Testis (tissue), 2 donors: ENCODE measurements at regions not wholly inside any gene's neighbourhood (a gene's known extent, or its start where the extent isn't known, plus 50 kb on each side); places are given as distances from the start of the nearest gene placed in this dataset.

Experiments used
- POLR2A ChIP-seq: fragments of 450-650 bp; IDR thresholded peaks from one replicate; pipeline ENCODE4 v1.6.1; 2017; ENCODE audit warnings: antibody characterized with exemption, mild to moderate bottlenecking, moderate library complexity
- TF ChIP-seq, protein P1 (sequence below), 3 experiments: fragments of 450-650 bp in 2 of 3; fragments of 200-600 bp in 1 of 3; sonication (generic) in 1 of 3; IDR thresholded peaks; one replicate each; pipeline ENCODE4 v1.5.1; 2016 to 2019; ENCODE audit warnings: antibody characterized with exemption in 3 of 3, mild to moderate bottlenecking in 2 of 3, moderate library complexity in 1 of 3

DNA sequence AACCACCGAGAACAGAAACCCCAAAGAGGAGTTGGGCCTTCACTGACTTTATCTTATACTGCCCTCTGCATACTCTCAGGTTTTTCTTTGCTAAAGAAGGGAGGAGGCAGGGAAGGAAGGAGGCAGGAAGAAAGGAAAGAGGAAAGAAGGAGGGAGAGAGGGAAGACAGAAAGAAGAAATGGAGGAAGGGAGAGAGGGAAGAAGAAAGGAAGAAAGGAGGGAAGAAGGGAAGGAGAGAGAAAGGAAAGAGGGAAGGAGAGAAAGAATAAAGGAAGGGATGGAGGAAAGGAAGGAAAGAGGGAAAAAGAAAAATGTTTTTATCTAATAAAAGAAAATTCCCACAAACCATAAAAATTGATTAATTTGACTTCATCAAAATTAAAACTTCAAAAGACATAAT is 294.6 kb downstream of the PTTG2 start:
- no peak for TF ChIP-seq POLR2A
- TF ChIP-seq, protein P1, sequence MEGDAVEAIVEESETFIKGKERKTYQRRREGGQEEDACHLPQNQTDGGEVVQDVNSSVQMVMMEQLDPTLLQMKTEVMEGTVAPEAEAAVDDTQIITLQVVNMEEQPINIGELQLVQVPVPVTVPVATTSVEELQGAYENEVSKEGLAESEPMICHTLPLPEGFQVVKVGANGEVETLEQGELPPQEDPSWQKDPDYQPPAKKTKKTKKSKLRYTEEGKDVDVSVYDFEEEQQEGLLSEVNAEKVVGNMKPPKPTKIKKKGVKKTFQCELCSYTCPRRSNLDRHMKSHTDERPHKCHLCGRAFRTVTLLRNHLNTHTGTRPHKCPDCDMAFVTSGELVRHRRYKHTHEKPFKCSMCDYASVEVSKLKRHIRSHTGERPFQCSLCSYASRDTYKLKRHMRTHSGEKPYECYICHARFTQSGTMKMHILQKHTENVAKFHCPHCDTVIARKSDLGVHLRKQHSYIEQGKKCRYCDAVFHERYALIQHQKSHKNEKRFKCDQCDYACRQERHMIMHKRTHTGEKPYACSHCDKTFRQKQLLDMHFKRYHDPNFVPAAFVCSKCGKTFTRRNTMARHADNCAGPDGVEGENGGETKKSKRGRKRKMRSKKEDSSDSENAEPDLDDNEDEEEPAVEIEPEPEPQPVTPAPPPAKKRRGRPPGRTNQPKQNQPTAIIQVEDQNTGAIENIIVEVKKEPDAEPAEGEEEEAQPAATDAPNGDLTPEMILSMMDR (IDR thresholded peaks at IDR 0.05): no peak
